ENCODE measurements at regions not wholly inside any gene's neighbourhood (a gene's known extent, or its start where the extent isn't known, plus 50 kb on each side); places are given as distances from the start of the nearest gene placed in this dataset.

GRCh38 chr19:5212101-5212500, 128.5 kb downstream of the PTPRS start:
- DNase-seq (ENCODE audit: low read depth in 1 of 2, low spot score in 1 of 2), result no peak
- no peaks in the 10 kb centered on the region for H3K27me3 ChIP-seq
- no peak overlapping the region for H3K4me3 ChIP-seq
- no peak overlapping the region for H3K27ac ChIP-seq
- peaks cover 70% of the 10 kb centered on the region for H3K36me3 ChIP-seq
- TF ChIP-seq CTCF (IDR thresholded peaks at IDR 0.05; ENCODE audit: low read depth, low read length), result no peak
- no peaks in the 10 kb centered on the region for H3K9me3 ChIP-seq (ENCODE audit: low read depth)
- H3K4me1 ChIP-seq (ENCODE audit: low read depth), result no peaks in the 10 kb centered on the region

- no peak overlapping the region for H3K27ac ChIP-seq
- no peak for TF ChIP-seq CTCF (IDR thresholded peaks at IDR 0.05; ENCODE audit: low read depth, low read length)
- H3K9me3 ChIP-seq (ENCODE audit: low read depth), result no peaks in the 10 kb centered on the region
- no peak overlapping the region for H3K4me3 ChIP-seq
- no peaks in the 10 kb centered on the region for H3K27me3 ChIP-seq
- no peak for DNase-seq (ENCODE audit: low read depth in 1 of 2, low spot score in 1 of 2)
- H3K4me1 ChIP-seq (ENCODE audit: low read depth), result no peaks in the 10 kb centered on the region
- H3K36me3 ChIP-seq, result peaks cover 72% of the 10 kb centered on the region
These were observed 129.3 kb downstream of the PTPRS start for GRCh38 chr19:5211217-5211822.

- peaks cover 68% of the 10 kb centered on the region for H3K36me3 ChIP-seq
- DNase-seq (ENCODE audit: low read depth in 1 of 2, low spot score in 1 of 2), result no peak
- no peaks in the 10 kb centered on the region for H3K9me3 ChIP-seq (ENCODE audit: low read depth)
- H3K27me3 ChIP-seq, result no peaks in the 10 kb centered on the region
- H3K27ac ChIP-seq, result no peak overlapping the region
- H3K4me3 ChIP-seq, result no peak overlapping the region
- H3K4me1 ChIP-seq (ENCODE audit: low read depth), result no peaks in the 10 kb centered on the region
- TF ChIP-seq CTCF (IDR thresholded peaks at IDR 0.05; ENCODE audit: low read depth, low read length), result no peak
These were observed 130.1 kb downstream of the PTPRS start for GRCh38 chr19:5210556-5210955.

- H3K36me3 ChIP-seq, result peaks cover 42% of the 10 kb centered on the region
- DNase-seq (ENCODE audit: low read depth in 1 of 2, low spot score in 1 of 2), result no peak
- H3K4me1 ChIP-seq (ENCODE audit: low read depth), result no peaks in the 10 kb centered on the region
- no peaks in the 10 kb centered on the region for H3K27me3 ChIP-seq
- H3K9me3 ChIP-seq (ENCODE audit: low read depth), result no peaks in the 10 kb centered on the region
- no peak for TF ChIP-seq CTCF (IDR thresholded peaks at IDR 0.05; ENCODE audit: low read depth, low read length)
- H3K4me3 ChIP-seq, result no peak overlapping the region
- H3K27ac ChIP-seq, result no peak overlapping the region
These were observed 132.8 kb downstream of the PTPRS start for GRCh38 chr19:5207806-5208205.

GRCh38 chr19:5206751-5207075, 133.9 kb downstream of the PTPRS start:
- H3K27ac ChIP-seq, result no peak overlapping the region
- peaks cover 36% of the 10 kb centered on the region for H3K36me3 ChIP-seq
- no peaks in the 10 kb centered on the region for H3K9me3 ChIP-seq (ENCODE audit: low read depth)
- no peak for TF ChIP-seq CTCF (IDR thresholded peaks at IDR 0.05; ENCODE audit: low read depth, low read length)
- no peaks in the 10 kb centered on the region for H3K4me1 ChIP-seq (ENCODE audit: low read depth)
- DNase-seq (ENCODE audit: low read depth in 1 of 2, low spot score in 1 of 2), result no peak
- no peak overlapping the region for H3K4me3 ChIP-seq
- H3K27me3 ChIP-seq, result no peaks in the 10 kb centered on the region
